HG03095 (cell line): ENCODE measurements at regions not wholly inside any gene's neighbourhood (a gene's known extent, or its start where the extent isn't known, plus 50 kb on each side); places are given as distances from the start of the nearest gene placed in this dataset.
"Not testable (repeated sequence)": the region's sequence is repeated elsewhere in the genome, so short reads cannot be mapped to it uniquely, and the experiment has no call there.

Experiments
- ATAC-seq: cut with Tn5 transposase; IDR thresholded peaks from one replicate; pipeline ENCODE4 v1.9.1; 2021; ENCODE audit warnings: moderate library complexity; ENCODE audit not compliant: unreplicated experiment

- not testable (repeated sequence) for ATAC-seq
These were observed 169.4 kb upstream of the MKLN1 start for GRCh38 chr7:131158244-131158636.

GRCh38 chr7:131159961-131160361 is 167.7 kb upstream of the MKLN1 start:
- ATAC-seq: no peak

GRCh38 chr7:131161103-131161502 is 166.6 kb upstream of the MKLN1 start:
- ATAC-seq: no peak

- no peak for ATAC-seq
These were observed 163.4 kb upstream of the MKLN1 start for GRCh38 chr7:131164025-131164925.

- ATAC-seq: no peak
These were observed 161.6 kb upstream of the MKLN1 start for GRCh38 chr7:131166066-131166465.

GRCh38 chr7:131170440-131171271 is 157.0 kb upstream of the MKLN1 start:
- no peak for ATAC-seq

- no peak for ATAC-seq
These were observed 154.4 kb upstream of the MKLN1 start for GRCh38 chr7:131173145-131173890.

GRCh38 chr7:131174391-131174790 is 153.3 kb upstream of the MKLN1 start:
- no peak for ATAC-seq

- no peak for ATAC-seq
These were observed 152.8 kb upstream of the MKLN1 start for GRCh38 chr7:131174855-131175254.

- ATAC-seq: no peak
These were observed 145.1 kb upstream of the MKLN1 start for GRCh38 chr7:131182446-131183058.

GRCh38 chr7:131183072-131183471 is 144.6 kb upstream of the MKLN1 start:
- ATAC-seq: no peak

- ATAC-seq: no peak
These were observed 144.0 kb upstream of the MKLN1 start for GRCh38 chr7:131183611-131184119.

GRCh38 chr7:131186816-131187215 is 140.9 kb upstream of the MKLN1 start:
- ATAC-seq: no peak

- peak; percentile 72 for ATAC-seq
These were observed 139.0 kb upstream of the MKLN1 start for GRCh38 chr7:131188367-131189339.

- no peak for ATAC-seq
These were observed 138.2 kb upstream of the MKLN1 start for GRCh38 chr7:131189488-131189887.

- no peak for ATAC-seq
These were observed 137.5 kb upstream of the MKLN1 start for GRCh38 chr7:131190146-131190545.

GRCh38 chr7:131190581-131190980 is 137.1 kb upstream of the MKLN1 start:
- ATAC-seq: no peak

- ATAC-seq: no peak
These were observed 133.4 kb upstream of the MKLN1 start for GRCh38 chr7:131194070-131194865.

- no peak for ATAC-seq
These were observed 130.9 kb upstream of the MKLN1 start for GRCh38 chr7:131196803-131197202.
